PC-9 (cell line): ENCODE measurements at regions not wholly inside any gene's neighbourhood (a gene's known extent, or its start where the extent isn't known, plus 50 kb on each side); places are given as distances from the start of the nearest gene placed in this dataset.

Experiments used
- BruUV-seq: library from RNA; stranded (reverse); fragments of 400-500 nt; replicated peaks from 2 replicates; lab custom pipeline; 2021; lab: Mats Ljungman, UMichigan
- CTCF ChIA-PET: fragments of 300-600 bp; sonication (Branson Sonifier 250); formaldehyde crosslinking; loops from one replicate; lab custom pipeline; 2022; ENCODE audit warnings: antibody characterized with exemption; lab: Charles Lee
- POLR2A ChIA-PET: fragments of 300-600 bp; sonication (Branson Sonifier 250); formaldehyde crosslinking; loops from one replicate; lab custom pipeline; 2022; ENCODE audit warnings: antibody characterized with exemption; ENCODE audit not compliant: unreplicated experiment; lab: Charles Lee
- DNase-seq, 2 experiments: peaks; one replicate each; pipeline versions ENCODE4 v3.0.0 to v3.0.0-alpha.2; 2015 to 2022; ENCODE audit warnings: mixed read lengths in 1 of 2
- H2AFZ ChIP-seq: fragments of 200-600 bp; sonication (generic); 2 replicates; pipeline ENCODE4 v1.8.1; 2017; ENCODE audit warnings: antibody characterized with exemption
- H3F3A ChIP-seq: fragments of 200-600 bp; sonication (generic); 2 replicates; pipeline ENCODE4 v1.8.1; 2017; ENCODE audit warnings: antibody characterized with exemption, mild to moderate bottlenecking, low read depth; ENCODE audit not compliant: insufficient read depth
- H3K27ac ChIP-seq: fragments of 200-600 bp; sonication (generic); 2 replicates; pipeline ENCODE4 v1.6.1; 2016; ENCODE audit warnings: mixed run types
- H3K27me3 ChIP-seq: fragments of 200-600 bp; sonication (generic); 2 replicates; pipeline ENCODE4 v1.6.1; 2016; ENCODE audit warnings: low read depth, mixed run types; ENCODE audit not compliant: insufficient read depth
- H3K36me3 ChIP-seq: fragments of 200-600 bp; sonication (generic); 2 replicates; pipeline ENCODE4 v1.6.1; 2016; ENCODE audit warnings: low read depth, mixed run types
- H3K4me1 ChIP-seq: fragments of 200-600 bp; sonication (generic); replicated peaks from 2 replicates; pipeline ENCODE4 v1.6.1; 2016; ENCODE audit warnings: mixed run types; ENCODE audit not compliant: insufficient read depth
- H3K4me2 ChIP-seq: fragments of 200-600 bp; sonication (generic); 2 replicates; pipeline ENCODE4 v1.6.1; 2017; ENCODE audit warnings: mixed run types
- H3K4me3 ChIP-seq: fragments of 200-600 bp; sonication (generic); 2 replicates; pipeline ENCODE4 v1.6.1; 2016; ENCODE audit warnings: mixed run types
- H3K79me2 ChIP-seq: fragments of 200-600 bp; sonication (generic); 2 replicates; pipeline ENCODE4 v1.6.1; 2017; ENCODE audit warnings: low read depth, mixed run types
- H3K9me2 ChIP-seq: fragments of 200-600 bp; sonication (generic); 2 replicates; pipeline ENCODE4 v1.8.1; 2017; ENCODE audit warnings: mild to moderate bottlenecking; ENCODE audit not compliant: insufficient read depth
- H3K9me3 ChIP-seq: fragments of 200-600 bp; sonication (generic); 2 replicates; pipeline ENCODE4 v1.8.1; 2016; ENCODE audit warnings: low read depth; ENCODE audit not compliant: insufficient read depth
- H4K20me1 ChIP-seq: fragments of 200-600 bp; sonication (generic); 2 replicates; pipeline ENCODE4 v1.8.1; 2017; ENCODE audit not compliant: insufficient read depth
- CTCF ChIP-seq: fragments of 200-600 bp; sonication (generic); conservative IDR thresholded peaks from 2 replicates; pipeline ENCODE4 v1.6.1; 2017; ENCODE audit warnings: mixed run types, antibody characterized with exemption, mild to moderate bottlenecking, moderate library complexity
- EZH2 ChIP-seq: fragments of 200-600 bp; sonication (generic); IDR thresholded peaks from 2 replicates; pipeline ENCODE4 v1.8.0; 2017; ENCODE audit warnings: antibody characterized with exemption, low read depth
- intact Hi-C: fragments of 100-400 bp; cut with micrococcal nuclease; formaldehyde crosslinking; loops from one replicate; pipeline ENCODE4 v1.10.0; 2022; ENCODE audit not compliant: unreplicated experiment

- no peak overlapping the region for H3K27ac ChIP-seq
- H3K4me2 ChIP-seq = no peak overlapping the region
- no peaks in the 10 kb centered on the region for H3K79me2 ChIP-seq
- no peaks in the 10 kb centered on the region for H3F3A ChIP-seq
- no peaks in the 10 kb centered on the region for H3K4me1 ChIP-seq
- intact Hi-C loops = no loop called here
- no peaks in the 10 kb centered on the region for H3K9me2 ChIP-seq
- no peaks in the 10 kb centered on the region for H3K36me3 ChIP-seq
- no peaks in the 10 kb centered on the region for H4K20me1 ChIP-seq
- H2AFZ ChIP-seq = no peak overlapping the region
- TF ChIP-seq EZH2 (no peak), CTCF (no peak)
- POLR2A ChIA-PET = no interaction called here
- DNase-seq = no peak
- CTCF ChIA-PET = no interaction called here
- no peak overlapping the region for H3K4me3 ChIP-seq
- H3K9me3 ChIP-seq = no peaks in the 10 kb centered on the region
- H3K27me3 ChIP-seq = peaks cover 34% of the 10 kb centered on the region; the same call in 1 of the 2 replicates
- BruUV-seq = no TSS peak
Measured at GRCh38 chr16:79360267-79360666, 240.3 kb downstream of the MAF start.

DNA sequence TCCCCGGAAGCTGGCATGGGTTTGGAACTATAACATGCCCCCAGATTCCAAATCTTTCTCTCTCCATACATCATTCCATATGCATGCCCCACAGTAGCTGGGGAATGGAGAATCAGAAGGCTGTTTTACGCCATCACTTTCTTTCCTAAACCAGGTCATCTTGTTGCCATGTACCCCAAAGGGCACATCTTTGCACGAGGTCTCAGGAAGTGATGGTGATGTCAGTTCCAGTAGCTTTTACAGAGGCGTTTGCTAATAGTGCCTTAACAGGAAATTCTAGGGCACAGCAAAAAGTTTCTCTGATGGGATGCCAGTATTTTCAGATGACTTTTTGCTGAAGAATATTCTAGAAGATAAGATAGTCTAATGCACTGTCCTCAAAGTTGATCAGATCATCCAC lies 241.5 kb downstream of the MAF start:
- CTCF ChIA-PET = no interaction called here
- TF ChIP-seq CTCF = no peak
- TF ChIP-seq EZH2 = no peak

GRCh38 chr16:79358188-79358587 lies 242.3 kb downstream of the MAF start:
- H3K9me3 ChIP-seq = no peaks in the 10 kb centered on the region
- BruUV-seq = no TSS peak
- H3K36me3 ChIP-seq = no peaks in the 10 kb centered on the region
- H3K27me3 ChIP-seq = peaks cover 51% of the 10 kb centered on the region; the same call in 1 of the 2 replicates
- CTCF ChIA-PET = no interaction called here
- POLR2A ChIA-PET = no interaction called here
- no peak overlapping the region for H3K4me2 ChIP-seq
- no peak overlapping the region for H3K27ac ChIP-seq
- no peak for DNase-seq
- no peaks in the 10 kb centered on the region for H3K79me2 ChIP-seq
- no peaks in the 10 kb centered on the region for H4K20me1 ChIP-seq
- no peaks in the 10 kb centered on the region for H3F3A ChIP-seq
- intact Hi-C loops = no loop called here
- H2AFZ ChIP-seq = no peak overlapping the region
- no peak overlapping the region for H3K4me3 ChIP-seq
- no peaks in the 10 kb centered on the region for H3K9me2 ChIP-seq
- TF ChIP-seq CTCF (no peak), EZH2 (no peak)
- H3K4me1 ChIP-seq = no peaks in the 10 kb centered on the region

More for the DNA sequence above, 241.5 kb downstream of the MAF start:
- Histone ChIP-seq H3K79me2 (no peaks in the 10 kb centered on the region), H3K4me1 (no peaks in the 10 kb centered on the region), H3K9me2 (no peaks in the 10 kb centered on the region), H3K4me3 (no peak overlapping the region), H2AFZ (no peak overlapping the region), H3K4me2 (no peak overlapping the region), H3K27ac (no peak overlapping the region), H3F3A (no peaks in the 10 kb centered on the region), H3K27me3 (peaks cover 46% of the 10 kb centered on the region; the same call in 1 of the 2 replicates), H3K9me3 (no peaks in the 10 kb centered on the region), H3K36me3 (no peaks in the 10 kb centered on the region), H4K20me1 (no peaks in the 10 kb centered on the region)
- intact Hi-C loops = no loop called here
- BruUV-seq = no TSS peak
- POLR2A ChIA-PET = no interaction called here
- no peak for DNase-seq
